ENCODE measurements at regions not wholly inside any gene's neighbourhood (a gene's known extent, or its start where the extent isn't known, plus 50 kb on each side); places are given as distances from the start of the nearest gene placed in this dataset.

DNA sequence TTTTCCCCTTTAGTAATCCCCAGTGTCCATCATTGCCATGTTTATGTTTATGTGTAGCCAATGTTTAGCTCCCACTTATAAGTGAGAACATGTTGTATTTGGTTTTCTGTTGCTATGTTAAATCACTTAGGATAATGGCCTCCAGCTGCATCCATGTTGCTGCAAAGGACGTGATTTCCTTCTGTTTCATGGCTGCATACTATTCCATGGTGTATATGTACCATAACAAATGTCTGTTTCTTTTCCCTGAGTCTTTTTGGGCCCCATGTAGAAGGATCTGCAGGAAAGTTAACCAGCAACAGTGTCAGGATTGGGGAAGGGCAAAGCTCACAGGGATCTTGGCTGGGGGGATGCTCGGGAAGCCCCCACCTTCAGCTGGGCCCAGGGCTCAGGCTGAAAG lies 64.3 kb upstream of the SULF2 start:
- TF ChIP-seq POLR2A (IDR thresholded peaks at IDR 0.05): no peak
- TF ChIP-seq, protein P1, sequence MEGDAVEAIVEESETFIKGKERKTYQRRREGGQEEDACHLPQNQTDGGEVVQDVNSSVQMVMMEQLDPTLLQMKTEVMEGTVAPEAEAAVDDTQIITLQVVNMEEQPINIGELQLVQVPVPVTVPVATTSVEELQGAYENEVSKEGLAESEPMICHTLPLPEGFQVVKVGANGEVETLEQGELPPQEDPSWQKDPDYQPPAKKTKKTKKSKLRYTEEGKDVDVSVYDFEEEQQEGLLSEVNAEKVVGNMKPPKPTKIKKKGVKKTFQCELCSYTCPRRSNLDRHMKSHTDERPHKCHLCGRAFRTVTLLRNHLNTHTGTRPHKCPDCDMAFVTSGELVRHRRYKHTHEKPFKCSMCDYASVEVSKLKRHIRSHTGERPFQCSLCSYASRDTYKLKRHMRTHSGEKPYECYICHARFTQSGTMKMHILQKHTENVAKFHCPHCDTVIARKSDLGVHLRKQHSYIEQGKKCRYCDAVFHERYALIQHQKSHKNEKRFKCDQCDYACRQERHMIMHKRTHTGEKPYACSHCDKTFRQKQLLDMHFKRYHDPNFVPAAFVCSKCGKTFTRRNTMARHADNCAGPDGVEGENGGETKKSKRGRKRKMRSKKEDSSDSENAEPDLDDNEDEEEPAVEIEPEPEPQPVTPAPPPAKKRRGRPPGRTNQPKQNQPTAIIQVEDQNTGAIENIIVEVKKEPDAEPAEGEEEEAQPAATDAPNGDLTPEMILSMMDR (IDR thresholded peaks at IDR 0.05): no peak

Measured in right lobe of liver (tissue), 4 donors.